ENCODE measurements at regions not wholly inside any gene's neighbourhood (a gene's known extent, or its start where the extent isn't known, plus 50 kb on each side); places are given as distances from the start of the nearest gene placed in this dataset.
"Not testable (repeated sequence)": the region's sequence is repeated elsewhere in the genome, so short reads cannot be mapped to it uniquely, and the experiment has no call there.

GRCh38 chr4:3926969-3927755 lies 161.0 kb downstream of the ADRA2C start:
- DNase-seq (ENCODE audit: low spot score): not testable (repeated sequence)

- not testable (repeated sequence) for DNase-seq (ENCODE audit: low spot score)
Measured at GRCh38 chr4:3929431-3929830, 163.2 kb downstream of the ADRA2C start.

GRCh38 chr4:3932734-3933133 lies 166.5 kb downstream of the ADRA2C start:
- DNase-seq (ENCODE audit: low spot score): not testable (repeated sequence)

GRCh38 chr4:3935406-3935805 lies 169.2 kb downstream of the ADRA2C start:
- DNase-seq (ENCODE audit: low spot score): not testable (repeated sequence)

GRCh38 chr4:3936184-3936583 lies 170.0 kb downstream of the ADRA2C start:
- no peak for DNase-seq (ENCODE audit: low spot score)

GRCh38 chr4:3937849-3938562 lies 171.8 kb downstream of the ADRA2C start:
- not testable (repeated sequence) for DNase-seq (ENCODE audit: low spot score)

GRCh38 chr4:3938676-3939075 lies 172.5 kb downstream of the ADRA2C start:
- not testable (repeated sequence) for DNase-seq (ENCODE audit: low spot score)

GRCh38 chr4:3939954-3940591 lies 173.9 kb downstream of the ADRA2C start:
- not testable (repeated sequence) for DNase-seq (ENCODE audit: low spot score)

- not testable (repeated sequence) for DNase-seq (ENCODE audit: low spot score)
Measured at GRCh38 chr4:3941735-3942522, 175.7 kb downstream of the ADRA2C start.

GRCh38 chr4:3942569-3942971 lies 176.4 kb downstream of the ADRA2C start:
- DNase-seq (ENCODE audit: low spot score): not testable (repeated sequence)

GRCh38 chr4:3943051-3943450 lies 176.9 kb downstream of the ADRA2C start:
- not testable (repeated sequence) for DNase-seq (ENCODE audit: low spot score)

- no peak for DNase-seq (ENCODE audit: low spot score)
Measured at GRCh38 chr4:3945511-3946290, 179.5 kb downstream of the ADRA2C start.

GRCh38 chr4:3946553-3946952 lies 180.4 kb downstream of the ADRA2C start:
- DNase-seq (ENCODE audit: low spot score): not testable (repeated sequence)

GRCh38 chr4:3947761-3948160 lies 181.6 kb downstream of the ADRA2C start:
- not testable (repeated sequence) for DNase-seq (ENCODE audit: low spot score)

- DNase-seq (ENCODE audit: low spot score): not testable (repeated sequence)
Measured at GRCh38 chr4:3948210-3948609, 182.0 kb downstream of the ADRA2C start.

GRCh38 chr4:3949916-3950315 lies 183.7 kb downstream of the ADRA2C start:
- not testable (repeated sequence) for DNase-seq (ENCODE audit: low spot score)

- not testable (repeated sequence) for DNase-seq (ENCODE audit: low spot score)
Measured at GRCh38 chr4:3952443-3953139, 186.4 kb downstream of the ADRA2C start.

- not testable (repeated sequence) for DNase-seq (ENCODE audit: low spot score)
Measured at GRCh38 chr4:3953140-3953489, 186.9 kb downstream of the ADRA2C start.

- peak; percentile 39 for DNase-seq (ENCODE audit: low spot score)
Measured at GRCh38 chr4:3954540-3955320, 188.5 kb downstream of the ADRA2C start.
